Liver (tissue), 3 donors: ENCODE measurements at regions not wholly inside any gene's neighbourhood (a gene's known extent, or its start where the extent isn't known, plus 50 kb on each side); places are given as distances from the start of the nearest gene placed in this dataset.

Experiments used
- EGR1 ChIP-seq, 2 donors: IDR thresholded peaks; 2 replicates each; pipeline ENCODE4 v1.6.1; 2016 to 2018; ENCODE audit warnings: antibody characterized with exemption in 2 of 2, low read depth in 2 of 2
- TF ChIP-seq, protein P1 (sequence below): IDR thresholded peaks from 2 replicates; pipeline ENCODE4 v1.6.1; 2016; ENCODE audit warnings: antibody characterized with exemption, mild to moderate bottlenecking
- TF ChIP-seq, protein P2 (sequence below): fragments of 150-350 bp; IDR thresholded peaks from 2 replicates; pipeline ENCODE4 v1.5.1; 2017; ENCODE audit warnings: improper control_type of control experiment, low read depth, low read length; ENCODE audit not compliant: missing input control
- donor health status: healthy.
- donor health status: healthy.

- TF ChIP-seq EGR1 (IDR thresholded peaks at IDR 0.05; ENCODE audit: low read depth in 2 of 2) = no peak
- TF ChIP-seq, protein P1, sequence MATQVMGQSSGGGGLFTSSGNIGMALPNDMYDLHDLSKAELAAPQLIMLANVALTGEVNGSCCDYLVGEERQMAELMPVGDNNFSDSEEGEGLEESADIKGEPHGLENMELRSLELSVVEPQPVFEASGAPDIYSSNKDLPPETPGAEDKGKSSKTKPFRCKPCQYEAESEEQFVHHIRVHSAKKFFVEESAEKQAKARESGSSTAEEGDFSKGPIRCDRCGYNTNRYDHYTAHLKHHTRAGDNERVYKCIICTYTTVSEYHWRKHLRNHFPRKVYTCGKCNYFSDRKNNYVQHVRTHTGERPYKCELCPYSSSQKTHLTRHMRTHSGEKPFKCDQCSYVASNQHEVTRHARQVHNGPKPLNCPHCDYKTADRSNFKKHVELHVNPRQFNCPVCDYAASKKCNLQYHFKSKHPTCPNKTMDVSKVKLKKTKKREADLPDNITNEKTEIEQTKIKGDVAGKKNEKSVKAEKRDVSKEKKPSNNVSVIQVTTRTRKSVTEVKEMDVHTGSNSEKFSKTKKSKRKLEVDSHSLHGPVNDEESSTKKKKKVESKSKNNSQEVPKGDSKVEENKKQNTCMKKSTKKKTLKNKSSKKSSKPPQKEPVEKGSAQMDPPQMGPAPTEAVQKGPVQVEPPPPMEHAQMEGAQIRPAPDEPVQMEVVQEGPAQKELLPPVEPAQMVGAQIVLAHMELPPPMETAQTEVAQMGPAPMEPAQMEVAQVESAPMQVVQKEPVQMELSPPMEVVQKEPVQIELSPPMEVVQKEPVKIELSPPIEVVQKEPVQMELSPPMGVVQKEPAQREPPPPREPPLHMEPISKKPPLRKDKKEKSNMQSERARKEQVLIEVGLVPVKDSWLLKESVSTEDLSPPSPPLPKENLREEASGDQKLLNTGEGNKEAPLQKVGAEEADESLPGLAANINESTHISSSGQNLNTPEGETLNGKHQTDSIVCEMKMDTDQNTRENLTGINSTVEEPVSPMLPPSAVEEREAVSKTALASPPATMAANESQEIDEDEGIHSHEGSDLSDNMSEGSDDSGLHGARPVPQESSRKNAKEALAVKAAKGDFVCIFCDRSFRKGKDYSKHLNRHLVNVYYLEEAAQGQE = no peak
- TF ChIP-seq, protein P2, sequence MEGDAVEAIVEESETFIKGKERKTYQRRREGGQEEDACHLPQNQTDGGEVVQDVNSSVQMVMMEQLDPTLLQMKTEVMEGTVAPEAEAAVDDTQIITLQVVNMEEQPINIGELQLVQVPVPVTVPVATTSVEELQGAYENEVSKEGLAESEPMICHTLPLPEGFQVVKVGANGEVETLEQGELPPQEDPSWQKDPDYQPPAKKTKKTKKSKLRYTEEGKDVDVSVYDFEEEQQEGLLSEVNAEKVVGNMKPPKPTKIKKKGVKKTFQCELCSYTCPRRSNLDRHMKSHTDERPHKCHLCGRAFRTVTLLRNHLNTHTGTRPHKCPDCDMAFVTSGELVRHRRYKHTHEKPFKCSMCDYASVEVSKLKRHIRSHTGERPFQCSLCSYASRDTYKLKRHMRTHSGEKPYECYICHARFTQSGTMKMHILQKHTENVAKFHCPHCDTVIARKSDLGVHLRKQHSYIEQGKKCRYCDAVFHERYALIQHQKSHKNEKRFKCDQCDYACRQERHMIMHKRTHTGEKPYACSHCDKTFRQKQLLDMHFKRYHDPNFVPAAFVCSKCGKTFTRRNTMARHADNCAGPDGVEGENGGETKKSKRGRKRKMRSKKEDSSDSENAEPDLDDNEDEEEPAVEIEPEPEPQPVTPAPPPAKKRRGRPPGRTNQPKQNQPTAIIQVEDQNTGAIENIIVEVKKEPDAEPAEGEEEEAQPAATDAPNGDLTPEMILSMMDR = no peak
Observed at GRCh38 chr13:50414640-50415039, 399.4 kb downstream of the KCNRG start.
